Kidney epithelial cell (primary cell): ENCODE measurements at regions not wholly inside any gene's neighbourhood (a gene's known extent, or its start where the extent isn't known, plus 50 kb on each side); places are given as distances from the start of the nearest gene placed in this dataset.

Experiments used
- DNase-seq: peaks from one replicate; pipeline ENCODE4 v3.0.0-alpha.2; 2010; ENCODE audit warnings: low read depth
- H3K27me3 ChIP-seq: 2 replicates; pipeline ENCODE4 v1.6.0; 2011; ENCODE audit warnings: low read length; ENCODE audit not compliant: control insufficient read depth, insufficient read depth
- H3K36me3 ChIP-seq: 2 replicates; pipeline ENCODE4 v1.5.1; 2011; ENCODE audit warnings: low read length; ENCODE audit not compliant: control insufficient read depth, insufficient read depth
- H3K4me3 ChIP-seq: 2 replicates; pipeline ENCODE4 v1.5.1; 2011; ENCODE audit warnings: low read depth, mild to moderate bottlenecking, control low read depth, low read length
- CTCF ChIP-seq: IDR thresholded peaks from 2 replicates; pipeline ENCODE4 v1.5.1; 2011; ENCODE audit warnings: mild to moderate bottlenecking, moderate library complexity, low read length, control low read depth, inconsistent platforms; ENCODE audit not compliant: insufficient read depth, poor library complexity, severe bottlenecking

GRCh38 chr16:64659866-64660265 lies 462.0 kb downstream of the CDH11 start:
- H3K36me3 ChIP-seq = no peaks in the 10 kb centered on the region
- no peak overlapping the region for H3K4me3 ChIP-seq
- H3K27me3 ChIP-seq = no peaks in the 10 kb centered on the region
- TF ChIP-seq CTCF = no peak
- no peak for DNase-seq

- Histone ChIP-seq H3K4me3 (no peak overlapping the region), H3K36me3 (no peaks in the 10 kb centered on the region), H3K27me3 (no peaks in the 10 kb centered on the region)
- no peak for TF ChIP-seq CTCF
- peak; percentile 5 for DNase-seq
Observed at GRCh38 chr16:64657316-64658011, 464.4 kb downstream of the CDH11 start.

GRCh38 chr16:64656471-64656870 lies 465.4 kb downstream of the CDH11 start:
- Histone ChIP-seq H3K4me3 (no peak overlapping the region), H3K27me3 (no peaks in the 10 kb centered on the region), H3K36me3 (no peaks in the 10 kb centered on the region)
- no peak for DNase-seq
- TF ChIP-seq CTCF = no peak

GRCh38 chr16:64654178-64654577 lies 467.7 kb downstream of the CDH11 start:
- Histone ChIP-seq H3K4me3 (no peak overlapping the region), H3K36me3 (no peaks in the 10 kb centered on the region), H3K27me3 (no peaks in the 10 kb centered on the region)
- no peak for TF ChIP-seq CTCF
- DNase-seq = no peak

- TF ChIP-seq CTCF = no peak
- H3K4me3 ChIP-seq = no peak overlapping the region
Observed at GRCh38 chr16:64648282-64648681, 473.6 kb downstream of the CDH11 start.

GRCh38 chr16:64641343-64641742 lies 480.5 kb downstream of the CDH11 start:
- no peak for DNase-seq
- Histone ChIP-seq H3K4me3 (no peak overlapping the region), H3K36me3 (no peaks in the 10 kb centered on the region), H3K27me3 (no peaks in the 10 kb centered on the region)
- no peak for TF ChIP-seq CTCF

More at GRCh38 chr16:64648282-64648681, 473.6 kb downstream of the CDH11 start:
- no peak for DNase-seq
- H3K36me3 ChIP-seq = no peaks in the 10 kb centered on the region
- no peaks in the 10 kb centered on the region for H3K27me3 ChIP-seq
